B cell (primary cell): ENCODE measurements at regions not wholly inside any gene's neighbourhood (a gene's known extent, or its start where the extent isn't known, plus 50 kb on each side); places are given as distances from the start of the nearest gene placed in this dataset.

Experiments
- ATAC-seq: fragments of 200-7000 bp; cut with Tn5 transposase; one replicate; pipeline ENCODE4 v1.10.0; 2021; ENCODE audit warnings: low read depth, mild to moderate bottlenecking, moderate number of reproducible peaks, moderate library complexity
- CTCF ChIA-PET: fragments of 350-600 bp; sonication (Branson Sonifier 250); formaldehyde crosslinking; loops from one replicate; lab custom pipeline; 2021; ENCODE audit warnings: antibody characterized with exemption, inconsistent platforms; lab: Charles Lee
- POLR2A ChIA-PET: fragments of 350-600 bp; sonication (Branson Sonifier 250); formaldehyde crosslinking; loops from one replicate; lab custom pipeline; 2021; ENCODE audit warnings: antibody characterized with exemption; lab: Charles Lee
- DNase-seq: peaks from one replicate; pipeline ENCODE4 v3.0.0; 2013
- H2AFZ ChIP-seq: 2 replicates; pipeline ENCODE4 v1.6.1; 2012; ENCODE audit warnings: mild to moderate bottlenecking, low read depth, low read length; ENCODE audit not compliant: insufficient read depth, poor library complexity, severe bottlenecking
- H3K27ac ChIP-seq, 2 donors: 1 replicate in 1 of 2; 2 replicates in 1 of 2; pipeline ENCODE4 v1.5.1; 2012 to 2013; ENCODE audit warnings: low read length in 2 of 2, mild to moderate bottlenecking in 2 of 2, moderate library complexity in 1 of 2
- H3K27me3 ChIP-seq, 4 experiments: fragments of 200-600 bp in 1 of 4; sonication (generic) in 1 of 4; replicated peaks in 1 of 4; 1 replicate in 2 of 4; 2 replicates in 2 of 4; pipeline versions ENCODE4 v1.6.1 to v1.7.0; 2013 to 2016; ENCODE audit warnings: low read length in 3 of 4, mild to moderate bottlenecking in 2 of 4, mixed read lengths in 1 of 4, moderate library complexity in 1 of 4; ENCODE audit not compliant: insufficient read depth in 4 of 4, control insufficient read depth in 3 of 4; ENCODE audit errors: control extremely low read depth in 1 of 4
- H3K36me3 ChIP-seq, 2 experiments: replicated peaks in 1 of 2; 1 replicate in 1 of 2; 2 replicates in 1 of 2; pipeline versions ENCODE4 v1.6.1 to v1.7.1; 2013; ENCODE audit warnings: low read length in 1 of 2; ENCODE audit not compliant: insufficient read depth in 2 of 2, control insufficient read depth in 1 of 2; ENCODE audit errors: control extremely low read depth in 1 of 2, extremely low read depth in 1 of 2
- H3K4me1 ChIP-seq, 2 donors: fragments of 200-600 bp in 1 of 2; sonication (generic) in 1 of 2; 1 replicate in 1 of 2; 2 replicates in 1 of 2; pipeline versions ENCODE4 v1.5.1 to v1.6.1; 2013 to 2017; ENCODE audit warnings: low read length in 2 of 2; ENCODE audit not compliant: control insufficient read depth in 2 of 2, insufficient read depth in 2 of 2
- H3K4me2 ChIP-seq: replicated peaks from 2 replicates; pipeline ENCODE3; 2012; ENCODE audit warnings: mild to moderate bottlenecking, low read depth, low read length; ENCODE audit not compliant: poor library complexity, severe bottlenecking
- H3K4me3 ChIP-seq, 5 experiments: fragments of 200-600 bp in 1 of 5; sonication (generic) in 1 of 5; 1 replicate in 3 of 5; 2 replicates in 2 of 5; pipeline versions ENCODE4 v1.5.1 to v1.7.0; 2011 to 2016; ENCODE audit warnings: low read length in 4 of 5, mild to moderate bottlenecking in 4 of 5, low read depth in 2 of 5, control low read depth in 1 of 5, moderate library complexity in 1 of 5; ENCODE audit not compliant: insufficient read depth in 1 of 5; ENCODE audit errors: control extremely low read depth in 1 of 5, extremely low read depth in 1 of 5
- H3K79me2 ChIP-seq: fragments of 200-600 bp; sonication (generic); one replicate; pipeline ENCODE4 v1.6.0; 2016; ENCODE audit warnings: low read length; ENCODE audit not compliant: control insufficient read depth, insufficient read depth
- H3K9ac ChIP-seq: fragments of 200-600 bp; sonication (generic); 2 replicates; pipeline ENCODE4 v1.6.1; 2017; ENCODE audit warnings: mild to moderate bottlenecking, low read length, moderate library complexity
- H3K9me3 ChIP-seq, 3 donors: one replicate each; pipeline versions ENCODE4 v1.6.1 to v1.7.1; 2013; ENCODE audit warnings: low read length in 2 of 3; ENCODE audit not compliant: control insufficient read depth in 2 of 3, insufficient read depth in 1 of 3; ENCODE audit errors: control extremely low read depth in 1 of 3
- H4K20me1 ChIP-seq: 2 replicates; pipeline ENCODE4 v1.6.0; 2012; ENCODE audit warnings: mild to moderate bottlenecking, low read length; ENCODE audit not compliant: insufficient read depth, control insufficient read depth, poor library complexity, severe bottlenecking
- H3K27ac Mint-ChIP-seq: one replicate; pipeline ENCODE4 v1.8.0; 2021; ENCODE audit warnings: mixed read lengths
- H3K27me3 Mint-ChIP-seq: one replicate; pipeline ENCODE4 v1.8.0; 2021; ENCODE audit warnings: mixed read lengths
- H3K4me1 Mint-ChIP-seq: one replicate; pipeline ENCODE4 v1.8.0; 2021; ENCODE audit warnings: mixed read lengths
- H3K4me3 Mint-ChIP-seq: one replicate; pipeline ENCODE4 v1.8.0; 2021; ENCODE audit warnings: mixed read lengths
- H3K9me3 Mint-ChIP-seq: one replicate; pipeline ENCODE4 v1.8.0; 2022; ENCODE audit warnings: mixed read lengths; ENCODE audit not compliant: insufficient read depth
- CTCF ChIP-seq: fragments of 200-600 bp; IDR thresholded peaks from one replicate; pipeline ENCODE4 v1.8.0; 2022; ENCODE audit warnings: antibody characterized with exemption, mild to moderate bottlenecking
- EZH2 ChIP-seq: IDR thresholded peaks from 2 replicates; pipeline ENCODE4 v1.6.1; 2012; ENCODE audit warnings: borderline replicate concordance, low read depth, mild to moderate bottlenecking, moderate library complexity, low read length; ENCODE audit not compliant: insufficient read depth, poor library complexity, severe bottlenecking
- WGBS: methylation state at CpG from one replicate; pipeline ENCODE4 v1.1.5; 2013; ENCODE audit warnings: missing lambda C conversion rate; ENCODE audit not compliant: insufficient coverage; 5-methylcytosine and 5-hydroxymethylcytosine counted together
- intact Hi-C: fragments of 100-400 bp; cut with micrococcal nuclease; formaldehyde crosslinking; loops from one replicate; pipeline ENCODE4 v1.10.0; 2022

- H2AFZ ChIP-seq, result no peak overlapping the region
- no peaks in the 10 kb centered on the region for H3K36me3 ChIP-seq
- whole genome bisulfite sequencing, result no CpG with 5 or more reads among the region's 1 CpG
- H3K4me2 ChIP-seq, result no peak overlapping the region
- CTCF ChIA-PET, result no interaction called here
- H3K27ac ChIP-seq, result no peak overlapping the region
- H3K4me1 ChIP-seq, result no peaks in the 10 kb centered on the region
- H3K4me1 Mint-ChIP-seq, result no peaks in the 10 kb centered on the region
- no peak overlapping the region for H3K27ac Mint-ChIP-seq
- ATAC-seq, result no peak
- no peak for TF ChIP-seq CTCF
- no peak for TF ChIP-seq EZH2
- H3K27me3 ChIP-seq, result no peaks in the 10 kb centered on the region
- H3K9ac ChIP-seq, result no peak overlapping the region
- POLR2A ChIA-PET, result no interaction called here
- no peaks in the 10 kb centered on the region for H3K79me2 ChIP-seq
- H3K4me3 Mint-ChIP-seq, result no peak overlapping the region
- H3K9me3 ChIP-seq, result no peaks in the 10 kb centered on the region
- no peak overlapping the region for H3K4me3 ChIP-seq
- H3K9me3 Mint-ChIP-seq, result no peaks in the 10 kb centered on the region
- H3K27me3 Mint-ChIP-seq, result no peaks in the 10 kb centered on the region
- DNase-seq, result no peak
- no peaks in the 10 kb centered on the region for H4K20me1 ChIP-seq
- intact Hi-C loops, result no loop called here
These were observed 160.6 kb downstream of the EFNB1 start for GRCh38 chrX:68989456-68989855.

- H3K9ac ChIP-seq, result no peak overlapping the region
- CTCF ChIA-PET, result interaction anchor here (0.6 kb wide), 1 partner anchor 448 kb away, joined by 5 read pairs; no protein-coding TSS in a partner anchor
- H3K4me3 Mint-ChIP-seq, result no peak overlapping the region
- TF ChIP-seq EZH2 (no peak), CTCF (no peak)
- no peak overlapping the region for H3K27ac ChIP-seq
- H3K27me3 Mint-ChIP-seq, result no peaks in the 10 kb centered on the region
- H3K4me1 ChIP-seq, result no peaks in the 10 kb centered on the region
- no peak overlapping the region for H2AFZ ChIP-seq
- intact Hi-C loops, result no loop called here
- no peaks in the 10 kb centered on the region for H4K20me1 ChIP-seq
- no peak overlapping the region for H3K4me2 ChIP-seq
- DNase-seq (no peak), ATAC-seq (no peak)
- no peaks in the 10 kb centered on the region for H3K4me1 Mint-ChIP-seq
- no peaks in the 10 kb centered on the region for H3K27me3 ChIP-seq
- no peak overlapping the region for H3K27ac Mint-ChIP-seq
- WGBS, result 81% methylated on average over 4 of the region's 5 CpGs
- H3K36me3 ChIP-seq, result no peaks in the 10 kb centered on the region
- no peaks in the 10 kb centered on the region for H3K9me3 Mint-ChIP-seq
- H3K4me3 ChIP-seq, result no peak overlapping the region
- H3K9me3 ChIP-seq, result no peaks in the 10 kb centered on the region
- no peaks in the 10 kb centered on the region for H3K79me2 ChIP-seq
- POLR2A ChIA-PET, result no interaction called here
These were observed 160.0 kb downstream of the EFNB1 start for GRCh38 chrX:68988865-68989264.
